Progenitor cell of endocrine pancreas (in vitro differentiated cells): ENCODE measurements at regions not wholly inside any gene's neighbourhood (a gene's known extent, or its start where the extent isn't known, plus 50 kb on each side); places are given as distances from the start of the nearest gene placed in this dataset.

Experiments
- DNase-seq: peaks from one replicate; pipeline ENCODE4 v3.0.0; 2021; ENCODE audit warnings: low spot score; ENCODE audit not compliant: unreplicated experiment
- H3K27ac Mint-ChIP-seq: 2 replicates; pipeline ENCODE4 v1.8.0; 2021; ENCODE audit warnings: mild to moderate bottlenecking, moderate library complexity, mixed read lengths
- H3K27me3 Mint-ChIP-seq: 2 replicates; pipeline ENCODE4 v1.8.0; 2021; ENCODE audit warnings: mixed read lengths
- H3K36me3 Mint-ChIP-seq: 2 replicates; pipeline ENCODE4 v1.8.0; 2022; ENCODE audit warnings: mixed read lengths; ENCODE audit not compliant: insufficient read depth
- H3K4me1 Mint-ChIP-seq: 2 replicates; pipeline ENCODE4 v1.8.0; 2021; ENCODE audit warnings: low read depth, mixed read lengths
- H3K4me3 Mint-ChIP-seq: 2 replicates; pipeline ENCODE4 v1.8.0; 2021; ENCODE audit warnings: low read depth, mild to moderate bottlenecking, moderate library complexity, mixed read lengths
- H3K9me3 Mint-ChIP-seq: 2 replicates; pipeline ENCODE4 v1.8.0; 2021; ENCODE audit warnings: low read depth, mixed read lengths
- TF ChIP-seq, protein P1 (sequence below): fragments of 200-600 bp; sonication (generic); IDR thresholded peaks from one replicate; pipeline ENCODE4 v1.5.0; 2021; ENCODE audit warnings: antibody characterized with exemption, mild to moderate bottlenecking; ENCODE audit not compliant: unreplicated experiment

DNA sequence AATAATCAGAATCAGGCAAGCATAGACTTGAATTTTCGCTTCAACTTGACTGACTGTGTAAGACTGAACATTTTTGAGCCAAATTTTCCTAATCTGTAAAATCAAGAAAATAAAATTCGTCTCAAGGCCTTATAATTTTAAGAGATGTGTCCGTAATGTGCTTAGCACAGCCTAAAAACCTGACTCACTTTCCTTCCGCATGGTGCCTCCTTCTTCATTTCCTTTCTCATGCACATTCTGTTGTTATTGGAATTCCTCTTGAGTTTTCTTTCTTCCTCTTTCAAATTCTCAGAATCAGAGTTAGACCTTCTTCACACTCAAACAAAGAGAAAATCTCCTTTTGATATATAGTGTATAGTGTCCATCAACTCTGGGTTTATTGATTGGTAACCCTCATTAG lies 208.9 kb upstream of the SLIT2 start:
- TF ChIP-seq, protein P1, sequence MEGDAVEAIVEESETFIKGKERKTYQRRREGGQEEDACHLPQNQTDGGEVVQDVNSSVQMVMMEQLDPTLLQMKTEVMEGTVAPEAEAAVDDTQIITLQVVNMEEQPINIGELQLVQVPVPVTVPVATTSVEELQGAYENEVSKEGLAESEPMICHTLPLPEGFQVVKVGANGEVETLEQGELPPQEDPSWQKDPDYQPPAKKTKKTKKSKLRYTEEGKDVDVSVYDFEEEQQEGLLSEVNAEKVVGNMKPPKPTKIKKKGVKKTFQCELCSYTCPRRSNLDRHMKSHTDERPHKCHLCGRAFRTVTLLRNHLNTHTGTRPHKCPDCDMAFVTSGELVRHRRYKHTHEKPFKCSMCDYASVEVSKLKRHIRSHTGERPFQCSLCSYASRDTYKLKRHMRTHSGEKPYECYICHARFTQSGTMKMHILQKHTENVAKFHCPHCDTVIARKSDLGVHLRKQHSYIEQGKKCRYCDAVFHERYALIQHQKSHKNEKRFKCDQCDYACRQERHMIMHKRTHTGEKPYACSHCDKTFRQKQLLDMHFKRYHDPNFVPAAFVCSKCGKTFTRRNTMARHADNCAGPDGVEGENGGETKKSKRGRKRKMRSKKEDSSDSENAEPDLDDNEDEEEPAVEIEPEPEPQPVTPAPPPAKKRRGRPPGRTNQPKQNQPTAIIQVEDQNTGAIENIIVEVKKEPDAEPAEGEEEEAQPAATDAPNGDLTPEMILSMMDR = no peak
- H3K9me3 Mint-ChIP-seq = no peaks in the 10 kb centered on the region
- no peaks in the 10 kb centered on the region for H3K36me3 Mint-ChIP-seq
- no peak overlapping the region for H3K4me3 Mint-ChIP-seq
- H3K27ac Mint-ChIP-seq = no peak overlapping the region
- no peaks in the 10 kb centered on the region for H3K27me3 Mint-ChIP-seq
- no peak for DNase-seq
- peaks cover 2% of the 10 kb centered on the region for H3K4me1 Mint-ChIP-seq

DNA sequence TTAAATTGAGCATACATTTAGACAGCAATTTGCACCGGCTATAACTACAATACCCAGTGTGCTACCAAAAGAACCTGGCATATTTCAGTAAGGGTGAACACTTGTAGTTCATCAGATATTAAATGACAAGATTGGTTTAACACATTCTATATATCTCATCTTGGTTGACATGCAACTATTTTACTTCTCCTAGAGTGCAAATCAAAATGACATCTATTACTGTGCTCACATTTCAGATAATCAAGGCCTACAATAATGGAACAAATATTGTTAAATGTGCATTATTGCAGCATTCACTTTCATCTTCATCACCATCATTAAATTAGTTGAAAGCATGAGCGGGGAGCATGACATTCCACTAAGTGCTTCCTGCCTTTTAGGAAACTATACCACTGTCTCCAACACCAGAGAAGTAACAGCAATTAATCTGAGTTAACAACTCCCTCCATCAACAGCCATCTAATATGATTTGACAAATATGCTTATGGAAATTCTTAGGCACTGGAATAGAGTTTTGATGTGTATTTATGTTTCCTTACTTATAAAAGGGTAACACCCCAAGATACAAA lies 209.8 kb upstream of the SLIT2 start:
- Mint-ChIP-seq H3K4me1 (peaks cover 2% of the 10 kb centered on the region), H3K36me3 (no peaks in the 10 kb centered on the region), H3K27ac (no peak overlapping the region), H3K27me3 (no peaks in the 10 kb centered on the region), H3K4me3 (no peak overlapping the region), H3K9me3 (no peaks in the 10 kb centered on the region)
- no peak for DNase-seq
- TF ChIP-seq, protein P1 = no peak

DNA sequence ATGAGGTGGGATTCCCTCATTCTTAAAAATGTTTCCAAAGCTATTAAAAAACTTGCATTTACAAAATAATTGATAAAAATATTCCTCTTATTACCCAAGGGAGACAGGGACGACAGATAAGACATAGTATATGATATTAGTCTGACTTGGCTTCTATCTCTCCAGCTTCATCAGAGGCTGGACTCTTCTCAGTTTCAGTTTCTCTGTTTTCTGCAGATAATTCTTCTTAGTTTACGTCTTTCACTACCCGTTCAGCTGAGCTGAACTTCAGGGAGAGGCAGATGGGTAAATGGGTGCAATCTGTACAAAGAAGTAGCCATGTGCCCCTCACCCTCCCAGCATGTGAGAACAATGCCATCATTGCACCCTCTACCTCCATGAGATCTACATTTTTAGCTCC lies 214.0 kb upstream of the SLIT2 start:
- Mint-ChIP-seq H3K27me3 (no peaks in the 10 kb centered on the region), H3K36me3 (no peaks in the 10 kb centered on the region), H3K27ac (no peak overlapping the region), H3K9me3 (no peaks in the 10 kb centered on the region), H3K4me1 (no peaks in the 10 kb centered on the region), H3K4me3 (no peak overlapping the region)
- no peak for DNase-seq
- TF ChIP-seq, protein P1 = no peak

DNA sequence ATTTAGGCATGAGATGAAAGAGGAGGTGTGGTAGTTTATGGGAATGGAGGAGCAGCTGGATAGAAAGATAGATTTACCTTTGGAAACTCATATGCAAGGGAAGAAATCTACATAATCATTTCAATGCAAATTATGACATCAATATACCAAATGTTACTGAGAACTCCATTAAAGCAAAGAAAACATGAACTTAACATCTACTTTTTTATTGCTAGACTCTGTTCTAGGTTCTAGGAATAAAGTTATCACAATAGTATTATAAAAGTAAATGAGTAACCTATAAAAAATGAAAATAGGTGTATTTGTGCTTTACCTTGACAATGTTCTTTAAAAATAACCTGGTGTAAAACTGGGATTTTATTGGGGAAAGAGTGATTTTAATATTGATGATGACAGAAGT lies 221.6 kb upstream of the SLIT2 start:
- H3K36me3 Mint-ChIP-seq = no peaks in the 10 kb centered on the region
- no peaks in the 10 kb centered on the region for H3K4me1 Mint-ChIP-seq
- DNase-seq = no peak
- no peaks in the 10 kb centered on the region for H3K27me3 Mint-ChIP-seq
- H3K9me3 Mint-ChIP-seq = no peaks in the 10 kb centered on the region
- no peak overlapping the region for H3K27ac Mint-ChIP-seq
- TF ChIP-seq, protein P1 = no peak
- no peak overlapping the region for H3K4me3 Mint-ChIP-seq

DNA sequence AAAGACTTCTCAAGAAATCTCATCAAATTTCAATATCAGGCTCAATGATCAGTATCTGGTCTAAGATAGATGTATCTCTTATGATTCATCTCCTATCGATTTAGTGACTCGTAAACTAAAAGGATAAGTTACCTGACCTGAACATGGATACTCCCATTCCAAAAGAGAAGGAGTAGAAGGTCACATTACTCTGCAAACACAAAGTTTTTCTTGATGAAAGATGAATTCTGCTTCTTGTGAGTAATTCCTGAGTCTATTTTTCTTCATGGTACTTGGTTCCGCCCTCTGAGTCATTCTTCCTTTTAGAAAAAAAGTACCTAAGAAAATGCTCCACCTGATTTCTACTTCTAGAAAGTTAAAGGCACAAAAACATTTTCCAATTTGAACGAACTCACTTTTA lies 223.1 kb upstream of the SLIT2 start:
- H3K36me3 Mint-ChIP-seq = no peaks in the 10 kb centered on the region
- TF ChIP-seq, protein P1 = no peak

More for the DNA sequence above, 223.1 kb upstream of the SLIT2 start:
- DNase-seq = no peak
- no peaks in the 10 kb centered on the region for H3K4me1 Mint-ChIP-seq
- H3K27ac Mint-ChIP-seq = no peak overlapping the region
- H3K9me3 Mint-ChIP-seq = peaks cover 2% of the 10 kb centered on the region
- no peaks in the 10 kb centered on the region for H3K27me3 Mint-ChIP-seq
- H3K4me3 Mint-ChIP-seq = no peak overlapping the region
